HG02852 (cell line): ENCODE measurements at regions not wholly inside any gene's neighbourhood (a gene's known extent, or its start where the extent isn't known, plus 50 kb on each side); places are given as distances from the start of the nearest gene placed in this dataset.

Source experiments
- ATAC-seq: cut with Tn5 transposase; IDR thresholded peaks from one replicate; pipeline ENCODE4 v1.9.1; 2021; ENCODE audit warnings: mild to moderate bottlenecking, moderate library complexity; ENCODE audit not compliant: unreplicated experiment

- no peak for ATAC-seq
Observed at GRCh38 chr6:168979254-168979653, 274.4 kb downstream of the THBS2 start.

DNA sequence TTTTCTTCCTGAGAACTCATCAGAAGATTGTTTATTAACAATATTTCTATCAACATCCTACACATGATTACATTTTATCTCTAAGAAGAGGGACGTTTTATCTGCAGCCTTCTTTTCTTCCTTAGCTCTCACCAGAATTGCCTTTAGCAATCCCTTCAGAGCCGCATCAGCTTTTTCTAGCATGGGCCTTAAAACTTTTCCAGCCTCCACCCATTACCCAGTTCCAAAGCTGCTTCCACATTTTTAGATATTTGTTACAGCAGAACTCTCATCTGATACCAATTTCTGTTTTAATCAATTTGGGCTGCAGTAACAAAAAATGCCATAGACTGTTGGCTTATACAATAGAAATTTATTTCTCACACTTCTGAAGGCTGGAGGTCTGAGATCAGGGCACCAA, 281.5 kb downstream of the THBS2 start:
- ATAC-seq: no peak

GRCh38 chr6:168971549-168971948, 282.1 kb downstream of the THBS2 start:
- no peak for ATAC-seq

- ATAC-seq: no peak
Observed at GRCh38 chr6:168968801-168969200, 284.8 kb downstream of the THBS2 start.

DNA sequence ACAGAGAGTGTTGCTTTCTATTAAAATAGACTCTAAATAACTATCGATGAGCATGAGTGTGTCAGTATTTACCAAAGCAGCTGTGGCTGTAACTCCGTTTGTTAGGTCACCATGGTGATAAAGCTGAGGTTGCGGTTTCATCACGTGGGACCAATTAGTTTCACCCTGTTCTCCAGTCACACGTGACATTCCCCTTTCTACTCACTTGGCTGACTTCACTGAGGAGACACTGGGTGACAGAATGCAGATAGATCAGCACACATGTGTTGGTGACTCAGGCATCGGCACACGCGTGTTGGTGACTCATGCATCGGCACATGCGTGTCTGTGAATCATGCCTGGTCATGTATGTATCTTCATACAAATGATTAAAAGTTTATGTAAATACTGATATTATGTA, 285.4 kb downstream of the THBS2 start:
- no peak for ATAC-seq

GRCh38 chr6:168967281-168967925, 286.2 kb downstream of the THBS2 start:
- no peak for ATAC-seq

GRCh38 chr6:168964138-168964835, 289.4 kb downstream of the THBS2 start:
- ATAC-seq: no peak

DNA sequence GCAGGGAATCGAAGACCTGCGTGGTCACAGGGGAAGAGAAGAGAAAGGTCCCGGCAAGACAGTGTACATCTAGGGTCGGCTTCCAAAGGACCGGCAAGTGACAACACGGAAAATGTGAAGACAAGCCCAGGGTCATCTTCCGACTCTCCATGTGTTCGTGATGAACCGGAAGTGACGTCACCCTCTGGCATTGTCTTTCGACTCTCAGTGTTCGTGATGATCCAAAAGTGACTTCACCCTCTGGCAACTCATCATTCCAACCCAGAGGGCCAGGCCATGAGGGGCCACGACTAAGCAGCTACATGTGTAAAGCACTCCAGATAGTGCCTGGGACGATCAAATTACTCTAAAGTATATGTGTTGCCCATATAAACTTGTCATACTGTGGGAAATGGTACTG, 290.8 kb downstream of the THBS2 start:
- no peak for ATAC-seq

DNA sequence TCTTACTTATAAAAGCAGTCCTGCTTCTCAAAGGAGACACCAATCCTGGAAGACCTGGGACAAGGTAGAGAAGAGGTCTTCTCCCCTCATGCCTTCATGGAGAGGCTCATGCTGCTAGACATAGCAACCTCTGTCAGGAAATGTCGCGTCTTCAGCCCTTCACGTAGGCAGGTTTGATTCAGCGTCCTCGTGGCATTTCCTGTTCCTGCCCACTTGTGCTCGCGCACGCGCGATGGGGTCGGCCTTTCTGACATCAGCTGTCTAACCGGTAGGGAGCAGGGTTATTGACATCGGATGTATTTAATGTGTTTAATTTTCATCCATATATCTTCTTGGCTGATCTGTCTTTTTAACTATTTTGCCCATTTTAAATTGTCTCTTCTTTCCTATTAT, 292.4 kb downstream of the THBS2 start:
- no peak for ATAC-seq

DNA sequence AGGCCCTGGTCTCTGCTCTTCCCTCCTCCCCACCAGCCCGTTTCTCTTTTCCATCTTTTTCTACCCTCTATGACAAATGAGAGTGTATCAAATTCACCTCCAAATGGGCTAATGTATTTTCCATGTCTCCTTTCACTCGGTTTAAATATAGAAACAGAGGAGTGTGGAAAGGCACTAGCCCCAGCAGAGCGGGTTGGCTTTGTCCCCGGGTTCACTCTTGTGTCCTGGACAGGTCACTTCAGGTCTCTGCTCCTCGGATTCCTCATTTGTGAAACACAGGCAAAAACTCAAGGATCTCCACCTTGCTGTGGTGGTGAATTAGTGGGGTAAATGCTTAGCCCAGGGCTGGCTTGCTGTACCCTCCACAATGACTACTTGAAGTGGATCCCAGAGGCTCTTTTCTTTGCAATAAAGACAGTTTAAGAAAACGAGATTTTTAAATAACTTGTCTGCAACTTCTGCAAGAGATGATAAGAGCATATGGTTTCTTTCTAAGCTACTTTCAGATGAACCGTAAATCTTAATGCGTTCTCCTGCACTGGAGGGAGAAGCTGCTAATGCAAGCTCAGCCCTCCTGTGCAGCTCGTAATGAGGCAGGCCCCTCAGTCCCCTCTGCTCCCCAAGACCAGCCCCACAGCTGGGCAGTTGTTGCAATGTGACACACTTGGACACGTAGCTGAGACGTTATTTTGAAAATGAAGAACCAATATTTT, 292.9 kb downstream of the THBS2 start:
- ATAC-seq: no peak

DNA sequence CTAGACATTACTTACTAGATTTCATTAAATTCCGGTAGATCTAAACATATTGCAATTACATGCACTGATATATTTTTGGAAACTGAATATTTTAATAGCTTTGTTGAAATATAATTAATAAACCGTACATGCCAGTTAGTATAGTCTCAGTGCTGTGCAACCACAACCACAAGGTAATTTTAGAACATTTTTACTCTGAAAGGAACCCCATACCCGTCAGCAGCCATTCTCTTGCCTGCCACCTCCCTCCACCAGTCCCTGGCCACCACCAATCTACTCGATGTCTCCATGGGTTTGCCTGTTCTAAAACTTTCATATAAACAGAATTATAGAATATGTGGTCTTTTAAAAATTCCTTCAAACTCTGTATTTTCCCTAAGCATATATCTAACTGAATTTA, 293.9 kb downstream of the THBS2 start:
- ATAC-seq: no peak

DNA sequence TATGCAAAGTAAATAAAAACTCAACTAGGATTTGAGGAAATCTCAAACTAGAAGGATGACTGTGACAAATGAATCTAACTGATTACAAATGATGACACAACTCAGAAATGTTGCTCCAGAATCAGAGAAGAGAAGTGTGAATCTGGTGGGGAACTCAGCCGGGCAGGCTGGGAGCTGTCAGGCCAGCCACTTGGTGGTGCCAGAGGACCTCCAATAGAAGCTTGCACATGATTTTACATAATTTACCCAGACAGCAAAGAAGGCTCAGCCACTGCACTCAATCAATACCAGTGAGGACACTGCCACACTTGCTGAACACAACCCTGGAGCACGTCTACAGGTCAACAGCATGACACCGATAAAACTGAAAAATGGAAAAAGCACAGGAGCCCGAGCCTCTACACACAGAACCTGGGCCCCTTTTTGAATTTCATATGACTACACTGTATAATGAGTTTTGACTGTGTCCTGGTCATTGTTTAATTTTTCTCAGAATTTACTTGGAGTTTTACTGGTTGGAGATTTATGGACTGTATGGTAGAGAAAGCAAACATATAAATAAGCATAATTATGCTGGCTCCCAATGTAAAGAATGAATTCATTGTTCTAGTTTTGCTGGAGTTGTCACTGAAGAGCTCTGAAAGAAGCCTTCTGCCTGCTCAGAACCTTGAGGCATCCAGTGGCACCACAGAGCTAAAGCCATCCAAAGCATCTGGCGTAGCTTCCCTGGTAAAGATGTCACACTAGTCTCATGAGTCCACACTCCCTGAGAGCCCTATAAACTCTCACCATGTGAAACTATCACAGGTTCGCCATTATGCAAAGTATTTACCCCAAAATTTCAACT, 296.5 kb downstream of the THBS2 start:
- peak; percentile 71 for ATAC-seq

DNA sequence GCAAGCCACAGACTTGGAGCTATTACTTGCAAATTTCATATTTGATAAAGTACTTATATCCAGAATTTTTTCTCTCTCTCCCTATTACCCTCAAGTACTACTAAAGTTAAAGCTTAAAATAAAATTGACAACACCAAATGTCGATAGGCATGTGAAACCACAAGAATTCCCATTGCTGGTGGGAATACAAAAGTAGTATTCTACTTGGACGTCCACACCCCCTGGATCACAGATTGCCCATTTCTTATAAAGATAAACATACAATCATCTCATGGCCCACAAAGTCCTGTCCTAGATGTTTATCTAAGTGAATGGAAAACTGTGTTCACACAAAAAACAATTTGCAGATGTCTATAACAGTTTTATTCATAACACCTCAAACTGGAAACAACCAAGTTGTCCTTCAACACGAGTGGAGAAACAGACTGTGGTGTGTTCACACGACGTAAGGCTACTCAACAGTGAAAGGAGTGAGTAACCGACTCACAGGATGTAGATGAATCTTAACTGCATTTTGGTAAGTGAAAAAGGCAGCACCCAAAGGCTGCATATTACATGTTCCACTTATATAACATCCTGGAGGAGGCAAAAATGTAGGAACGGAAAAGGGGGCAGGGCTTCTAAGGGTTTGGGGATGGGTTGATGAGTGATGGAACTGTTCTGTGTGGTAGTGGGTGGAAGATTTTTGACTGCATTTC, 297.4 kb downstream of the THBS2 start:
- no peak for ATAC-seq

GRCh38 chr6:168953461-168953860, 300.2 kb downstream of the THBS2 start:
- no peak for ATAC-seq

DNA sequence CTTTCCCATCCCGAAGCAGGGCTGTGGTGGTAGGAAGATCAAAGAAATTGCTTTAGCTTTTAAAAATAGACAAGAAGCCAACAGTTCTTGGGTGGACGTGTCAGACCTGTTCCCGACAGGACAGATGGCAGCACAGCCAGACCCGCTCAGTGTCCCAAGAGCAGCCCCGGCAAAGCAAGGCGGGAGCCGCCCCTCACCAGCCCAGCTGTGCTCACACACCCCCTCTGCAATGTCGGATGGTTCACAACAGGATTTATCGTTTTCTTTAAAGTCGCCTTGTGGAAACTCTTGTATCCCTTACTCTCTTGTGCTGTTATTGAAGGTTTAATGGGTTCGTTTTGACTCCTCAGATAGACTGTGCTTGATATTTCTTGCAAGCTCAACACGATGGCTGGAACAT, 302.4 kb downstream of the THBS2 start:
- ATAC-seq: no peak

DNA sequence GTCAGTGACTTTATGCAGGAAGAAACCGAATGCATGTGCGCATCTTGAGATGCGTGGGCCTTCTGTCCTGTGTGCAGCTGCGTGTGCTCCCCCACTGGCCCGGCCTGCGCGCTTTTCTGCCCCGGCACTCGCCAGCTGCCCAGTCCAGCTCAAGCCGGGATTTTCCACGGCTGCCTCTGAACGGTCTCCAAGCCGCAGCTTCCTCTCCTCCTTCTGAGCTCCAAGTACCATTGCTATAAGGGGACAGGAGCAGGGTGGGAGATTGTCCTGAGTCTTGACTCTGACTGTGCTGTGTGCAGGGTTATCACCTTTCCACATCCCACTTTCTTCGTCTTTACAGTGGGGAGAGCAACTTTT, 302.8 kb downstream of the THBS2 start:
- ATAC-seq: no peak

DNA sequence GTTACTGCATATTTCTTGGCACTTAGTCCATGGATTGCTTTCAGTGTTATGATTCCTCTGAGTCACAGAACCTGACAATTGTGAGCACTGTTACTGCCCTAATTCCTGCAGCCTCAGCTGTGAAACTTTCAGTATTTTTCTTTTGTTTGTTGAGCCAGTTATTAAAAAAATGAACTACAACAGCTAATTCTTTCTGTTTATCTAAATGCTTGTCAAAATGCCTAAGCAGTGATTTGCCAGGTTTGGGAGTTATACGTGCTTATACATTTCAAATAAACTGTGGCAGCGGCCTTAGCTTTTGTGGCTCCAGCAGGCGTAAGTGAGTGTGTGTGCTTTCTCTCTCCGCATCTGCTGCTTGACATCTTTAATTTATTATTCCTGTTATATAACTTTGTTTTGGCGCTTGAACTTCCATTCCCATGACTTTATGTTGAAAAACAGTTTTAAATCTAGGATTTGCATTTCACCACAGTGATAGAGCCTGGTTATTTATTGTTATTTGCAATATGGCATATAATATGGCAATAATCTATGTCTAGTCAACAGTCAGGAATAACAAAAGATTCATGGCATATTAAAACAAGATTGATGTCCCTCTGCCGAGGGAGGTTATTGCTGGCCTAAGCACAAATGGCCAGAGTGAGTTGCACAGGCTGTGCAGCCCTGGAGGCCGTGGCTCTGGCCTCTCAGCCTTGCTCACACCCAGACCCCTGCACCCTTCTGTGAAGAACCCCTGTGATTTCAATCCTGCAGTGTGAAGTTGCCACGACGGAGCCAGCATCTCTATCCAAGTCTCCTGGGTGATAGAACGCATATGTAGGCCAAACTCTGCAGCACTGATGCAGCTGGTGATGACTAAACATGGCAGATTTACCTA, 303.4 kb downstream of the THBS2 start:
- no peak for ATAC-seq

DNA sequence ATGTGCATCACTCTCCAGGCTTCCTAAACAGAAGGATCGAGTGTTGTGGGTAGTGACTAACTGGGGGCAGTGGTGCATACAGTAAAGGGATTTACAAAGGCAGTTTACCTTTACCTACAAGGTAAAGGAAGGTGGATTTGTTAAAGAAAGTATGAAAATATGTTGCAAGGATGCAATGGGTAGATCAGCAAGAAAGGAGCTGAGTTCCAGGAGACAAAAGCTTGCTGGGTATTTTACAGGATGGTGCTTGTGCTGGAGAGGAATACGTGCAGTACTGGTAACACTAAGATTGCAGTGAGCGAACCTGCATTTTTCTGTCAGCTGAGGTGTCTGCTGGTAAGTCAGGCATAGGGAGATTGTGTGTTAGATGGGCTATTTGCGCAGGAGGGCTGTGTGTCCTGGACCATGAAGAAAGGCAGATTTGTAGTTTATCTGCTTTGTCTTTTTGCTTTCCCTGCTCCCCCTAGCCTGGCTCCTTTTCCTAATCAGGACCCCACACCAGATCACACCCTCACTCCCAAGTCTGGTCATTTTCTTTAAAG, 304.6 kb downstream of the THBS2 start:
- no peak for ATAC-seq

- ATAC-seq: no peak
Observed at GRCh38 chr6:168948002-168948401, 305.6 kb downstream of the THBS2 start.
